ENCODE measurements at regions not wholly inside any gene's neighbourhood (a gene's known extent, or its start where the extent isn't known, plus 50 kb on each side); places are given as distances from the start of the nearest gene placed in this dataset.
"Not testable (repeated sequence)": the region's sequence is repeated elsewhere in the genome, so short reads cannot be mapped to it uniquely, and the experiment has no call there.

- no peak for DNase-seq
Measured at GRCh38 chr2:65583061-65583460, 150.7 kb upstream of the SPRED2 start.

- DNase-seq = no peak
Measured at GRCh38 chr2:65582364-65582763, 150.0 kb upstream of the SPRED2 start.

DNA sequence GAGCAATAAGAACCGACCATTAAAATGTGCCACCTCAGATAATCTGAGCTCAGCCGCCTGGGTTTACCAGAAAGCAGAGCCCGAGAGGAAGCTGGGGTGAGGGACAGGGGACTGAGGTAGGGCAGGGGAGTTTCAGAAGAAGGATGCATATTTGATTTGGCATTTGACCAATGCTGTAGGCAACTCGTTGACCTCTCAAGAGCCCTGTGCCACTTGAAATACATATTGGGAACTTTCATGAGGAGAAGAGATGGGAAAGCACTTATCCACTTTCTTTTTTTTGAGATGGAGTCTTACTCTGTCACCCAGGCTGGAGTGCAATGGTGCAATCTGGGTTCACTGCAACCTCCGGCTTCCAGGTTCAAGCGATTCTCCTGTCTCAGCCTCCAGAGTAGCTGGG is 148.4 kb upstream of the SPRED2 start:
- DNase-seq = no peak

GRCh38 chr2:65579506-65580235 is 147.3 kb upstream of the SPRED2 start:
- DNase-seq = no peak

GRCh38 chr2:65577654-65578053 is 145.3 kb upstream of the SPRED2 start:
- no peak for DNase-seq

GRCh38 chr2:65576861-65577601 is 144.6 kb upstream of the SPRED2 start:
- DNase-seq = no peak

GRCh38 chr2:65576278-65576677 is 143.9 kb upstream of the SPRED2 start:
- DNase-seq = no peak

- no peak for DNase-seq
Measured at GRCh38 chr2:65574993-65575392, 142.6 kb upstream of the SPRED2 start.

GRCh38 chr2:65568656-65569440 is 136.4 kb upstream of the SPRED2 start:
- DNase-seq = not testable (repeated sequence)

- DNase-seq = no peak
Measured at GRCh38 chr2:65566617-65567016, 134.2 kb upstream of the SPRED2 start.

DNA sequence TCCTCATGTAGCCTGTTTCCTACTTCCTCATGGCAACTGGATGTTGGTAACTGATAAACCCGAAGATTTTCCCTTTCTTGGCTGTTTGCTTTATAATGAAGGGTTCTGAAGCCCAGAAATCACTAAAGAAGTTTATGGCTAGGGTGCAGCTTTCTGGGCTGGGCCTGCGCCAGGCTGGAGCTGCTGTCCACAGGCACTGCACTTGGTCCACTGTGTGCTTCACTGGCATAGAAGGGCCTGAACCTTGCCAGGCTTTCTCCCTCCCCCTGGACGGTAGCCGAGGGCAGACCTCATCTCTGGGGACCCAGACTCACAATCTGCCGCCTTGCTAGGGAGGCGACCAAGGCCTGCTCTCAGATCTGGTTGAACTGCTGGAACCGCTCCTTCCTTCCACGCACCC is 133.3 kb upstream of the SPRED2 start:
- no peak for DNase-seq

- DNase-seq = no peak
Measured at GRCh38 chr2:65564299-65564698, 131.9 kb upstream of the SPRED2 start.

DNA sequence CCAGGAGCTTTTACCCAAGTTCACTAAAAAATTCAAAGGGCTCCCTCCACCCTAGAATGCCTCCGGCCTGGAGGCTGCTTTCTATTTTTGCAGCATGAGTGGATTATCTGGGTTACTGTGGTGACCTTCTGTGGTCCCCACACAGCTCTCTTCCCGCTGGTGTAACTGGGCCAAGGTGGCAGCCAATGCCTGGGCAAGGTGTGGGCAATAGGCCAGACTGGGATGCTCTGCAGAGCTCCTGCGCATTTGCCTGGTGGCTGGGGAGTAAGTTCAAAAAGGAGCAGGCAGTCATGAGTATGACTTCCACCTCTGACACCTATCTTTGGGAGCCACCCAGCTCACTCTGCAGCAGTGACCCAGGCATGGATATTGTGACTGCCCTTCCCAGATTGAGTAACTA is 130.5 kb upstream of the SPRED2 start:
- DNase-seq = no peak

GRCh38 chr2:65558743-65559142 is 126.3 kb upstream of the SPRED2 start:
- no peak for DNase-seq

- DNase-seq = no peak
Measured at GRCh38 chr2:65557616-65558573, 125.5 kb upstream of the SPRED2 start.

- DNase-seq = no peak
Measured at GRCh38 chr2:65554765-65555591, 122.6 kb upstream of the SPRED2 start.

- DNase-seq = no peak
Measured at GRCh38 chr2:65553504-65554074, 121.2 kb upstream of the SPRED2 start.

DNA sequence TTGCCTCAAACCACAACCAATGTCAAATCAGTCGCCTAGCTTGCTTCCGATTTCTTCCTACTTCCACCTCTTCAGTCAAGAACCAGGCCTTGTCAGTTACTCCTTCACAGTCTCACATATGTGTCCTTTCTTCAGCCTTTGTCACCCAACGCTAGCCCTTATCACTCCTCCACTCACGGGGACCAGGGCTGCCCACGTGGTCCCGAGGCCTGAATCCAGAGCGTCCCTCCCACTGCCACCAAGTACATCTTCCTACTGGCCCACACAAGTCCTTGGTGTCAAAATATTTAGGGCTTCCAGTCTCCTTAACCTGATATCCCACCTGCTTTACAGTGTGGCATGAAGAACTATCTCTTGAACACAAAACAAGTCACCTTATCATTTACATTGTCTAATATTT is 119.1 kb upstream of the SPRED2 start:
- no peak for DNase-seq

GRCh38 chr2:65550246-65550645 is 117.8 kb upstream of the SPRED2 start:
- no peak for DNase-seq

DNA sequence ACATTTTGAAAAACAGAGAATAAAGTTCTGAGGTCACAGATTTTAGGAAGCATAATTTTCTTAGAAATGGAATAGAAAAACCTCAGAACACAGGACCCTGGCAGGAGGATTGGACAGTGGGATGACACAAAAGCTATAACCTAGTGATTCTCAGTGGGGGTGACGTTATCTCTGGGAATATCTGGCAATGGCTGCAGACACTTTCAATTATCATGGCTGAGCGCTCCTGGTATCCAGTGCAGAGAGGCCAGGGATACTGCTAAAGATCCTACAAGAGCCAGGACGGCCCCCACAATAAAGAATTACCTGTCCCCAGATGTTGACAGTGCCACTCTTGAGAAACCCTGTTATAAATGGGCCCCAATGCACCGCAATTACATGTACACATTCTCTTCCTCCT is 117.2 kb upstream of the SPRED2 start:
- DNase-seq = no peak

DNA sequence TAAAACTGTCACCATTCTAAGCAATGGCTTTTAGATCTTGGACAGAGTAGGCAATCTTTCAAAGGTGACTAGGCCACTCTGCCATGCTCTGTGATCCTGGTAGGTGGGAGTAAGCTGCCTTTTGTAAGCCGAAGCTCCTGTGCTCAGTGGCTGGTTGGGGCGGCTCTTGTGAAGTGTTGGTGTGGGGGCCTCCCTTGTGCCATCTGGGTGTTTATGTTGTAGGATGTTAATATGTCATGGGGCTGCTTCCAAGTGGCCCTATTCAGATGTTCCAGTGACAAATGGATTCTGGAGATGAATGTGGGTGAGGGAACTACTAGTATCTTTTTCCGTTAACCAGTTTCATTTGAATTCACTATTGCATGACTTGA is 116.8 kb upstream of the SPRED2 start:
- DNase-seq = no peak
